C1 segment of cervical spinal cord (tissue), 14 donors: ENCODE measurements at regions not wholly inside any gene's neighbourhood (a gene's known extent, or its start where the extent isn't known, plus 50 kb on each side); places are given as distances from the start of the nearest gene placed in this dataset.

Experiments used
- DNase-seq, 14 donors: peaks; one replicate each; lab custom pipeline; 2025; lab: John Stamatoyannopoulos, UW

GRCh38 chr5:113794981-113795380 is 281.5 kb downstream of the YTHDC2 start:
- DNase-seq, result no peak

GRCh38 chr5:113800686-113801085 is 287.2 kb downstream of the YTHDC2 start:
- DNase-seq, result no peak

DNA sequence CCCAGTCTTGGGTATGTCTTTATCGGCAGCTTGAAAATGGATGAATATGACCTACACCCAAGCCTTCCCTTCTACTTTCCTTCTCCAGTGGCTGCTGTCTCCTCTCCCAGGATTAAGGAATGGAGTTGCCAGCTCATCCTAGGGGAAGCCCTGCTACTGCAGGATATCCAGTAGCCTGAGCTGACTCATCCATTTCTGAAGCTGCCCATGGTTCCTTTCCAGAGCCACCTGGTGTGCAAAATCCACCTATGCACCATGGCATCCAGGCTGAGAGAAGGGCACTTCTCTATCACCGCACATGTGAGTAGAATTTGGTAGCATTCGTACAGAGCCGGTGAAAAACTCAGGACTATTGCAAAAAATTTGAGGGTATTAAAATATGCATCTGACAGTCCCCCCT is 290.8 kb downstream of the YTHDC2 start:
- DNase-seq, result no peak

GRCh38 chr5:113804943-113805342 is 291.4 kb downstream of the YTHDC2 start:
- DNase-seq, result no peak

DNA sequence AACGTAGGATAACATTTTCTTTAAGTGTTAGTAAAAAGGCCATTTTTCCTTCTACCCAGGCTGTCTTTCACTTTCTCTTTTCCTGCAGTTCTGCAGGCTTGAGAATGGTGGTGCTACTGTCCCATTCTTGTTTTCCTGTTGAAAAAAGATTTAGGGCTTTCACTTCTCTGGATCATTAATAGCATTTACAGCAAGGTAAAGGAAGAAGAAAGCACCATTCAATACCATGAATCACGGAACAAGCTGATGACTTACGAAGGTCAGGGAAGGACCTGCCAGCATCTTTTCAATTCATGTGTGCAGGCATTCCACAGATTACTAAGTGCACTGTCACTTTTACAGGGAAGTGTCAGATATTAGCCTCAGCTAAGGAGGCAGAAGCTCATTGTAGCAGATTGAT is 292.8 kb downstream of the YTHDC2 start:
- no peak for DNase-seq

- DNase-seq, result peak in 5 of 14 donors; percentile 2 to 87 (median 14)
Measured at GRCh38 chr5:113806904-113807303, 293.4 kb downstream of the YTHDC2 start.

GRCh38 chr5:113807427-113807991 is 294.0 kb downstream of the YTHDC2 start:
- peak in 4 of 14 donors; percentile 3 to 85 (median 22) for DNase-seq

- DNase-seq, result no peak
Measured at GRCh38 chr5:113808956-113809355, 295.5 kb downstream of the YTHDC2 start.

- no peak for DNase-seq
Measured at GRCh38 chr5:113809626-113810025, 296.1 kb downstream of the YTHDC2 start.

DNA sequence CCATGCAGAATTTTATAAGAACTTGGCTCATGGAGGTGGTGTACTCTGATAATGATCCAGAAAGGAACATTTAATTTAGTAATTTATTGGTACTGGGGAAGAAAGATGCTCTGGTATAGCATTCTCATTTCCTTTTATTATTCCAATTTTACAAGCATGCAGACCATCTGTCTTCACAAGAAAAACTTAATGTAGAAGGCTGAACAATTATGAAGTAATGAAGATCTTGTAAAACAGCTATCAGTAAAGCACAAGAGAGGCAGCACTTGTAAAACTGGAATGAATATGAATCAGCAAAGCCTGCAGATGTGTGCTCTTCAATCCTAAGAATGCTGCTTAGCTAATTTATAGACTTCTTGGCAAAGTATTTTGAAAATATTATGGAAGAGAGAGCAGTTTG is 300.0 kb downstream of the YTHDC2 start:
- DNase-seq, result no peak

- no peak for DNase-seq
Measured at GRCh38 chr5:113817683-113818082, 304.2 kb downstream of the YTHDC2 start.

DNA sequence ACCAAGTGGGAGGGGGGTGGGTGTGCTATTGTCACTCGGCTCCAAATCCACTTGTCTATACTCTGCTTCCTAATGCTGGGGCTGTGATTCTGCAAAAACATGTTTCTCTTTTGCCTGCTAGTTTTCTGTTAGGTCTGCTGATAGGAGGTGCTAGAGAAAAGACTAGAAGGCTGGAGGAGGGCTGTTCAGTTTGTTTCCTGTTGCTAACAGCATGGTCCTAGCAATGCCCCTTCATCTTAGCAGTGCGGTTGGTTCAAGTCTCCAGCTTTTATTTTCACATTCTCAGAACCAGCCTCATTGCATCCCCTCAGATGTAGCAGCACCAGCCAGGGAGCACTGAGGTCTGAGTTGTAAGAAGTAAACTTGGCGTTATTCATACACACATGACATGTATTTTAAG is 310.2 kb downstream of the YTHDC2 start:
- DNase-seq, result no peak

DNA sequence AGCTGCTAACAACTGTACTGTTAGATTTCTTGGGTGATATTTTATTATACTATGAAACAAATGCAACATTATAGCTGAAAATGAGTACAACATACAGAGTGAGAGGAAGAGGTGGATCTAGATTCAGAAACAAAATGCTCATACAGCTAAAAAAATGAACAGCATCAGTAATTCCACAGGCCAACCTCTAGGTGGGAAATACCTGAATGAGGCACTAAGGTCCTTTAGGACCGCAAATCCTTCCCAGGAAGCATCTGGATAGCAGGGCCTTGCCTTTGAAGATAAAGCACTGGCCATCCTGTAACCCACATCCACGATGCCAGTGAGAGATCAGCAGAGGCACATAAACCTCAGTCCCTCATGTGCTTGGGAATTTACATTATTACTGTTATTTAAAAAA is 310.8 kb downstream of the YTHDC2 start:
- DNase-seq, result no peak

DNA sequence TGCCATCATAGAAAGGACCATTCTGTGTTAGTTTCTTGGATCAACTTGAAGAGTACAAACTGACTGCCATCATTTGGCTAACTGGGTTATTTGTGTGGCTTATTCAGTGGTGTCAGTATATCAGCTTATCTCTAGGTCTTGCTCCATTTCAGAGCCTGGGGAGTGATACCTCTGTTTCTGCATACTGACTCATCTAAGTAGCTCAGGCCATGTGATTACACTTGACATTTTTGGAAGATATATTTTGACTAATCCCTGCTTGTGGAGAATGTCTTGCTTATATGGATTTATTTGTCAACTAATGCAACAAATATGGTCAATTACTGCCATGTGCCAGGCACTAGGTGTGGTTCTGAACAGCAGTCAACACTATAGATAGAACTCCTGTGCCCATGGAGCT is 311.7 kb downstream of the YTHDC2 start:
- DNase-seq, result no peak

- DNase-seq, result no peak
Measured at GRCh38 chr5:113846941-113847340, 333.4 kb downstream of the YTHDC2 start.

- DNase-seq, result no peak
Measured at GRCh38 chr5:113864437-113864836, 350.9 kb downstream of the YTHDC2 start.

DNA sequence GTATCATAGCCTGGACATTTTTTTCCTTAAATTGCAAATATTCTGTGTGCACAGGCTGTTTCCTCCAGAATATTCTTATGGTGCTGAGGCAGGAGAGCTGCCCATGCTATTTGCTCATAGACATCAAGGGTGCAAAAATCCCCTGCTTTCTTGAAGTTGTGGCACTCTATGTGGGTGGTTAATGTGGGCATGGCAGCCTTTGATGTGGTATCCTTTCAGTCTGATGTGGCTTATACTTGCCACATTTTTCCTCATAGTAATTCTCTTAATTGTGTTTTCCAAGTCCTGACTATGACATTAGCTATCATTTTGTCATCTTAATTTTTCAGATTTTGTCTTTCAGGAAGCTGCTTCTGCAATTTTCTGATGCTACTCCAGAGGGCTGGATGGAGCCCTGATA is 353.3 kb downstream of the YTHDC2 start:
- DNase-seq, result no peak

DNA sequence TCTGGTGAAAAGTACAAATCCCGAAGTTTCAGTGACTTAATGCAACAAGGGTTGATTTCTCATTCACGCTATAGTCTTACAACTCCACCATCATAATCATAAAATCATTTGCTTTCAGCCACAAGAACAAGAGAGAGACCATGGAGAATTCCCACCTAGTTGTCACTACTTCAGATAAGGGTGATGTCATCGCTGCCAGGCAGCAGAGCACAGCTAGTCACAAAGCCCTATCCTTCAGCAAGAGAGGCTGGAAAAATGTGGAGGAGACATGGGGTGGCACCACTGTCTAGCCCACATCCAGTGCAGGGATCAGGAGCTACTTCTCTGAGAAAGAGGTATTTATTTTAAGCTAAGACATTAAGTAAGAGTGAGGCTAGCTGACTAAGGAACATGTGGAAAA is 356.1 kb downstream of the YTHDC2 start:
- no peak for DNase-seq

DNA sequence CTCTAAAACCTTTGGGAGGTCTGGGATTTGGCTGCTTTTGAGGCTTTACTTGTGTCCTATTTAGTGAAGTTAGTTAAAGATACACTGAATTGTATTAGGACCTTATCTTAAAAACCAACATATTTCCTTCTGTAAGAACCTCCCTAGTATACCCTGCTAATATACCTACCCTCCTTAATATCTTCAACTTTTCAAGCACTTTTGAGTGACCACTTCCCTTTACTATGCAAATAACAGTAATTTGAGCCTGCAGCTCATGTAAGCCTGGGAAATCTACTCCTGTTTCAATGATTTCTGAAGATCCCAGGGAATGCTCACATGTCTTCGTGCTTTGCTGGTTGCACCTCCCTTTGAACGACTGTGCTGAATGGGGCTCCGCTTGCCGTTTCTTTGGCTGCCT is 358.5 kb downstream of the YTHDC2 start:
- no peak for DNase-seq

DNA sequence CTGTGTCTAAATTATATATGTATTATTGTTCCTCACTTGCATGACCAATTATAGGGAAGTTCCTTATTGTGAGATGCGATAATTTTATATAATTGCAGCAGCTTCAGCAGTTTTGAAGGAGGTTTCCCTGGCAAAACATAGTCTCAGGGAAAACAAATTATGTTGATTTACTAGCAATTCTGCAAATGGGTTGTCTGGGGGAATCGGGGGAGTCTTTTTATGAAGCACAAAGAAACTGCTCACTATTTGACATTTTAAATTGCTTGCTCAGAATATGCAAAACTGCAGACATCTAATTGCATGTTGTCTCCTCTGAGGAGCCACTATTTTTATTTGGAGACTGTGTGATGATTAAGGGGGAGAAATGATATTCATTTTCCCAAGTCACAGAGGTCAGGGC is 361.6 kb downstream of the YTHDC2 start:
- DNase-seq, result no peak

- no peak for DNase-seq
Measured at GRCh38 chr5:113891491-113891890, 378.0 kb downstream of the YTHDC2 start.

DNA sequence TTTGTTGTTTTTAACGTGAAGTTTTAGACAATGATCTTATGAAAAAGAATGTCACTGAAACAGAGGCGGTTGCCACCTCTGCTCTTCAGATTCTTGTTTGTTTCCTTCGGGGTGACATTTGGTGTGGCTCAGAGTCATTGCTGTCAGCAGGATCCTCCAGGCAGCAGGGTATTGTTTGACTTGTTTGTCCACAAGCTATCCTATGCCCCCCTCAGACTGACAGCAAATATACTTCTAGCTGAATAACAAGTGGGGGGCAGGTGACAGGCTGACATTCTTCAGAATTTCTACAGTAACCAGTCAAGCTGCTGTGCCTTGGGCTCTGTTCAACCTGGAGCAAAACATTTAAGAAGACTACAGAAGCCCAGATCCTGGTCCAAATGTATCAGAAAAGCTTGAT is 383.3 kb downstream of the YTHDC2 start:
- no peak for DNase-seq

- DNase-seq, result no peak
Measured at GRCh38 chr5:113897748-113898147, 384.3 kb downstream of the YTHDC2 start.

- DNase-seq, result no peak
Measured at GRCh38 chr5:113900141-113900540, 386.6 kb downstream of the YTHDC2 start.
